NCI-H345 (cell line): ENCODE measurements at regions not wholly inside any gene's neighbourhood (a gene's known extent, or its start where the extent isn't known, plus 50 kb on each side); places are given as distances from the start of the nearest gene placed in this dataset.
"Not testable (repeated sequence)": the region's sequence is repeated elsewhere in the genome, so short reads cannot be mapped to it uniquely, and the experiment has no call there.

Source experiments
- DNase-seq: peaks from one replicate; lab custom pipeline; 2025; lab: John Stamatoyannopoulos, UW

DNA sequence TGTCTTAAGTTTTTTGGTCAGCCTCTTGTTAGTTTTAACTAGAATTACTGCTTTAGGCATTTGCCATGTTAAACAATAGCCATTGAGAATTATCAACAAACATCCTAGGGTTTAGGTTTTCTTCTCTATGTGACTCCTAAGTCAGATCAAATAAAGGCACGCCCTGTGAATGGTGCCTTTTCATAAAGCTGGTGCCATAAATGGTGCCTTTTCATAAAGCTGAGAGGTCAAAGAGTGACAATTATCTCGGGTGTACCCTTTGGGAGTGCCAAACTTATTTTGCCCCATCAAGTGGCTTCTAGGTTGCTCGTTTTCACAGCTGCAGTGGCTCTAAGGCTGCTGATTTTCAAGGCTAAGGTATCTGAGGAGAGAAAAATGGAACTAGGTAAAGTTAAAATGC is 391.6 kb downstream of the DMRTA1 start:
- no peak for DNase-seq

DNA sequence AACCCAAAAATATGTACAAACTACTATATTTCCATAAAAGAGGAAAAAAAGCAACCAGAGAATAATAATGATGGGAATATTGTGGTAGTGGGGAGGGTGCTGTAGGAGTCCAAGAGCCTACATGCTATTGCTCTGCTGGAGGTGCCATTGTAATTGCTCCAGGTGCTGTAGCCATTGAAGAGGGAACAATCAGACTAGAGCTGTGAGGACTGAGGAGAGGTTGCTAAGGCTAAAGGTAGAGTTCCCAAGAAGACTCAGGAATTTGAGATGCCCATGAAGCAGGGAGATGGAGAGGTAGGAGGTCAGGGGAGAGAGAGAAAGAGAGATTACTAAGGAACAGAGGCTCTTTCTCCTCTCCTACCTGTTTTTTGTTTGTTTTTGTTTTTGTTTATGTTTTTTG is 394.0 kb downstream of the DMRTA1 start:
- no peak for DNase-seq

DNA sequence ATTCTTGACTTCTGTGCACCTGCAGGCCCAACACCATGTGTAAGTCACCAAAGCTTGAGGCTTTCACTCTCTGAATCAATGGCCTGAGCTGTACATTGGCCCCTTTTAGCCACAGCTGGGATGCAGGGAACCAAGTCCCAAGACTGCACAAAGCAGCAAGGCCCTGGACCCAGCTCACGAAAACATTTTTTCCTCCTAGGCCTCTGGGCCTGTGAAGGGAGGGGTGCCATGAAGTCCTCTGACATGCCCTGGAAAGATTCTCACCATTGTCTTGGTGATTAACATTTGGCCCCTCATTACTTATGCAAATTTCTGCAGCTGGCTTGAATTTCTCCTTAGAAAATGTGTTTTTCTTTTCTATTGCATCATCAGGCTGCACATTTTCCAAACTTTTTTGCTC is 398.6 kb downstream of the DMRTA1 start:
- not testable (repeated sequence) for DNase-seq

DNA sequence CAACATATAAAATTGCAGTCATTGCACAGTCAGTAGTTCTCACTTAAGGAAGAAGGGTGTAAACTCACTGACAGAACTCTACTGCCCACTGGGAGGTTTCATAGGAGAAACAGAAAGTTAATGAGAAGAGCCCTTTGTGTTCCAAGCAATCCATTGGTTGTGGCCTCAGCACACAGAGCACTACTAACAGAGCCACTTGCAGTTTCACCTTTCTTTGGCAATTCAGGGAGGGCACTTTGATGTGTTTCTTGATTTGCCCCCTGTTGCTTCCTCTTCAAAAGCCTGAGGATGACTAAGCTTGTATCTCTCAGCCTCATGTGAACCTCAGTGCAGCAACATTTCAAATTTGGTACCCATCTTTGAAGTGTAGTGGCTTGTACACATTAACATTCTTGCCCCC is 409.4 kb downstream of the DMRTA1 start:
- DNase-seq: no peak

DNA sequence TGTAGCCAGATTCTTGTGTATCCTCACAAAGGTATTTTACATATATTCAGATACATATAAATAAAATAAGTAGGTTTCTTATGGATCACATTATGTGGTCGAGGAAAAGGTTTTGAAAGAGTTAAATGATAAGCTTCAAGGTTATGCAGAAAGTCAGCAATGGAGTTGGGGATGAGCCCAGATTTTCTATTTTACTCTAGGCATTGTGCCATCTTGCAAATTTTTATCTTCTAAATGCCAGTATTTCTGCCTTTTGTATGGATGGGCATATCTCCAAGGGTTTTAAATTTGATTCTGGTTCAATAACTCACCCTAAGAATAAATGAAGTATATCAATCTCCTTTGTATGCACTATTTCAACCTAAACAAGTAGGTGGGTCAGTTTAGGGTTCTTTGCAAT is 410.7 kb downstream of the DMRTA1 start:
- DNase-seq: no peak

DNA sequence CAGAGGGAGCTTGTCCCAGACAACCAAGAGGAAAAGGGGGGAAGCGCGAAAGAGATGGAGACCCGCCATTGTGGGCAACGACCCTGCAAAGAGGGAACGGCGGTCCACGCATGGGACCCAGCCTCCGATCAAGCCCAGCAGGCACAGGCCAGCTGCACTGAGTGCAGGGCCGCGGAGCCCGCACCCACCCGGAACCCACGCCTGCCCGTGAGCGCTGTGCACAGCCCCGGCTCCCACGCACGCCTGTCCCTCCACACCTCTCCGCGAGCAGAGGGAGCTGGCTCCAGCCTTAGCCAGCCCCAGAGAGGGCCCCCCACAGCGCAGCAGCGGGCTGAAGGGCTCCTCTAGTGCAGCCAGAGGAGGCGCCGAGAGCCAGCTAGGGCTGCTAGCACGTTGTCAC is 416.5 kb downstream of the DMRTA1 start:
- no peak for DNase-seq

DNA sequence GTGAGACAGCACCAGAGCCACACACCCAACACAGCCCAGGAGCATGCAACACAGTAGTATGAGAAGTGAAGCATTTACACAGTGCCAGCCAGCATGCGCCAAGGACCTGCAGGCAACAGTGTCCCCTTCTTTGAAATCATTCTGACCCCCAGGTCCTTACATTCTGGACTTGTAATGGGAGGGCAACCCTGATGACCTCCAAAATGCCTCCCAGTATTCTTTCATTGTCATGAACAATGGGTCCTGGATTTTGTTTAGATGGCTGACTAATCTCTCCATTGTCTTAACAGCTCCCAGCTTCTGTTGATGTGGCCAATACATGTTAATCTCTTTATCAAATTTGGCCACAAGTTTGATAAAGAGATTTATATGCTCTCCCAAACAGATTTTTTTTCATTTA is 417.1 kb downstream of the DMRTA1 start:
- DNase-seq: no peak

DNA sequence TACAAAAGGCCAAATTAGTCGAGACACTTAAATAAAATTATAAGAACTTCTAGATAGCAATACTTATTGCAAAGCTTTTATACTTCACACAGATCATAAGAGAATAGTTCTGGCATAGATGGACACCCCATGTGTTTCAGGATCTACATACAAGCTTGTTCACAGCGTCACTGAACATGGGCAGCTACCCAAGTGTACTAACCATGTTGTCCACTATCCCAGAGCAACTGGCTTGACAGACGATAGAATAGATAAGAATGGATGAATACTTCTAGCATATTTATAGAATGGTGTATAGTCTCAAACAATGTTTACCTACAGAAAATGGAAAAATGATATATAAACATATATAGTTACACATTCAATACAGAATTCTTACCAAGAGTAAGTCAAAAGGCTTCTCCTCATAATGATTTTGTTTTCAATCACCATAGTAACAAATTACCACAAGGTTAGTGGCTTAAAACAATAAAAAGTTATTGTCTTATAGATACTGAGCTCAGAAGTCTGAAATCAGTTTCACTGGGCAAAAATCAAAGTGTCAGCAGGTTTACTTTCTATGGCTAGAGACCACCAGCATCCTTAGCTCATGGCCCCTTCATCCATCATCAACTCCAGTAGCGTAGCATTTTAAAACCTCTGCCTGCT is 446.7 kb downstream of the DMRTA1 start:
- no peak for DNase-seq

DNA sequence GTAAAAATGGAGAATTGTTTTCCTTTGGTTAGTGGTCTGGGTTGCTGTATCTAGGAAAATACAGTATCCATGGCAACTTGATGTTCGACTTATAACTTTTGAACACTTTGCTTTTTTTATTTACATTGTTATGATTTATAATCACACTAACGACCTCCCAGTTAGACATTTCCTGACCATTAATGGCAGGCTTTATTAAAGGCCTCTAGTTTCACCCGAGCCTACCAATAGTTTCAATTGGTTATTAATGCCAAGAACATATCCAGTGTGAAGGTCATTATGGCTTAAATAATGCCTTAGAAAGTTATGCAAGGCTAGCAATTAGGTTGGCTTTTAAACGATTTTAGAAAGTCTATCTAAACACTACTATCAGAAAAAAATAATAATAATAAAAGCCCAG is 452.0 kb downstream of the DMRTA1 start:
- no peak for DNase-seq

DNA sequence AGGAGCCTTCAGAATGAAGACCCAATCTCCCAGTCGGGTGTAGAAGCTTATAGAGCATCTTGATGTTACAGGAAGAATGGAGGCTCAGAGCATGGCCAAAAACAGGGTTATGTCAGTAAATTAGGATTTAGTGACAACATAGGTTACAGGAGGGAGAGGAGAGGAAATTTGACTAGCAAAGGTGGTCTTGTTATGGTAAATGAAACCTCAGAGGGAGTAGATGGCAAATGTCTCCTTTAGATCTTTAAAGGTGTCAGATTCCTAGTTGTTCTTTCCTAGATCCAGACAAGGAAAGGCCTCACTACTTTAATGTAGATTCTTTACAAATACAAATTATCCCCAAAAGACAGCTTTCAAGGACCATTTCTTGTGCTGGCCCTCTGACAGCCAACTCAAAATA is 465.0 kb downstream of the DMRTA1 start:
- DNase-seq: no peak

DNA sequence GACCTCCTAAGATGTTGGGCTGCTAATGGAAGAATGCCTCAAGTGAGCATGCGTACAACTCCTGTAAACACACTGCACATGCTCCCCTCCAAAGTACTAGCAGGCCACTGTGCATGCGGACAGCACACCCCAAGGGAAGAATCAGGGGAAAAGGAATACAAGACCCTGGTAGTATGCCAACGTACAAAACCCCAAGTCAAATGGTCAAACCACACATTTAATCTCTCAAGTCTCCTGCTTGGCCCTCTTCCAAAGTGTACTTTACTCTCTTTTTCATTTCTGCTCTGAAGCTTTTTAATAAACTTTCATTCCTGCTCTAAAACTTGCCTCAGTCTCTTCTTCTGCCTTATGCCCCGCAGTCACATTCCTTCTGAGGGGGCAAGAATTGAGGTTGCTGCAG is 466.4 kb downstream of the DMRTA1 start:
- DNase-seq: no peak

DNA sequence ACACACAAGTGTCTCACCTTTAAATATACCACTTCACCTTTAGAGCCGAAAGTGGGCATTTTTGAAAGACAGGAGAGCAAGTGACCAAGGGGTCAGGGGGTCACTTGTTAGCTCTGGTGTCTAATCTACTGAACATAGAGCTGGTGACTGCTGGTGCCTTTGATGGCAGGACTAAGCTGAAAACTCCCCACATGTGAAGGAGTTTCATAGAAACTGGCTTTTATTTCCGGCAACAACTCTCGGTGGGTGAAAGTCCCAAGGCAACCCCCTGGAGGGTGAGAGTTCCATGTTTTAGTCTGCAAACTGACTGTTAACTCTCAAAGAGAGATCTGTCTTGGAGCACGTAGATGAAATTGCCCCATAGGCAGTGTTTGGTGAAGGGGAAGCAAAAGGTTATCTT is 466.9 kb downstream of the DMRTA1 start:
- DNase-seq: no peak

DNA sequence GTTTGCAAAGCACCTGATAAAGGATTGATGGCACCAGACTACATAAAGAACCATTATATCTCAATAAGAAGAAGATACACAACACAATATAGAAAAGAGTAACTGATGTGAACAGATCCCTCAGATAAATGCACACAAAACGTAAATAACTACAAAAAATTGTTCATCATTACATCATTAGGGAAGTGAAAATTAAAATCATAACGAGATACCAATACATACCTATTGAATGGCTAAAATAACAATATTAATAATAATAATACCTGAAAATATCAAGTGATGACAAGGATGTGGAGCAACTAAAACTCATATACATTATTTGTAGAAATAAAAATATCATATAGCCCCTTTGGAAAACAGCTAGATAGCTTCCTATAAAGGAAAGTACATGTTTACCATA is 469.5 kb downstream of the DMRTA1 start:
- DNase-seq: no peak

DNA sequence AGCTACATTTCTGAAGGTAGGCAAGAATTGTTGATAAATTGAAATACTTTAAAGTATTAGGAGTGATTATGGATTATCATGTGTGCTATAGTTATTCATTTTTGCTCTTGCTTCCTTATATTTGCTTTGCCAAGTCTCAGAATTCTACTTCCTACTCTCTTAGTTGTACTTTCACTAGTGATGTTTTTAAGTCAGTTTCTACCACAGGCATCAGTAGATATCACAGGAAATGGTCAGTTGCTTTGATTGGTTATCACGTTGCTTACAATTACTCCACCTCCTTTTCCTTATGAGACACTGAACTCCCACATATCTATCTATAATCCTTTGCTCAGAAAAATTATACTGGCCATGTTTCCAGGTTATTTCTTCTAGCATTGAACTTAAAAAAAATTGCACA is 472.8 kb downstream of the DMRTA1 start:
- DNase-seq: no peak

DNA sequence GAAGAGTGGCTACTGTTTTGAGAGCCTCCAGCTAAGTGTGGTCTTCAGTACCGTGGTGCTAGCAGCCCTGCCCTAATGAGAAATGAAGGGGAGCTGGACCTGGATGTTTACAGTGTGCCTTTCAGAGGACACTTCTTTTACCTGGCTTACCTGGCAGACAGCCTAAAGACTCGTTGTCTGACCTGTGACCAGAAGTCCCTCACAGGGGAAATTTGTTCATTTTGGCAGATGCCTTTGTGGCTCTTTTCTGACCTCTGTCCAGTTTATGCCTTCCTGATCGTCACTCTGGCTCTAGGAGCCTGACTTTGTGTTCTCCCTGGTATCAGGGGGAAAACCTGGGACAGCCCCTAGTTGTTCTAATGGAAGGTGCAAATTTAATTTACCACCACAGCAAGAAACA is 475.1 kb downstream of the DMRTA1 start:
- DNase-seq: no peak

DNA sequence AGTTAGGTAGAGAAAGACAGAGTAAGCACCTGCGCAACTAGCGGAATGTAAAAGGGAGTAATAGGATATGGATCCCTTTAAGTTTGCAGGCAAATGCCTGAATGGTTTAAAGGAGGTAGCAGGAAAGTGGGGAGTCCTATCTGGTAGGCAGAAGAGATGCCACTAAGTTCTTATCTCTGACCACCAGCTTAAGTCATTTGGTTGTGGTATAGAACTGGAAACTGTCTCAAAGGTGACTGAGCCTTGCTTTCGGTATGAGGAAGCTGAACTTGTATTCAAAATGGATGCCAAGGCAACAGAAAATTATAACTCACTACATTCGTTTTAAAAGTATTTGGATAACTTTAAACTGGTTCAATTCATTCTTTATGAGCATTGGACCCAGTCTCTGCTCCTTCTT is 475.6 kb downstream of the DMRTA1 start:
- DNase-seq: no peak

DNA sequence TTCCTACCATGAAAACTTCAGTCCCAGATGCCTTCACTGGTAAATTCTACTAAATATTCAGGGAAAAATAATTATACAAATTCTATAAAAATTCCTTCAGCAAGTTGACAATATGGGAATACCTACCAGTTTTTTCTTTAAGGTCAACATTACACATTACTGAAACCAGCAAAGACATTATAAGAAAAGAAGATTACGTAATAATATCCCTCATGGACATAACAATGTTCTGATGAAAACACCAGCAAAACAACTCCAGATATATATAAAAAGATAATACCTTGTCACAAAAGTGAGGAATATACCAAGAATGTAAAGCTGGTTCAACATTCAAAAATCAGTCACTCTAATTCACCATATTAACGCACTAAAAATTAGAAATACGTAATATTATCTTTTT is 507.9 kb downstream of the DMRTA1 start:
- no peak for DNase-seq

DNA sequence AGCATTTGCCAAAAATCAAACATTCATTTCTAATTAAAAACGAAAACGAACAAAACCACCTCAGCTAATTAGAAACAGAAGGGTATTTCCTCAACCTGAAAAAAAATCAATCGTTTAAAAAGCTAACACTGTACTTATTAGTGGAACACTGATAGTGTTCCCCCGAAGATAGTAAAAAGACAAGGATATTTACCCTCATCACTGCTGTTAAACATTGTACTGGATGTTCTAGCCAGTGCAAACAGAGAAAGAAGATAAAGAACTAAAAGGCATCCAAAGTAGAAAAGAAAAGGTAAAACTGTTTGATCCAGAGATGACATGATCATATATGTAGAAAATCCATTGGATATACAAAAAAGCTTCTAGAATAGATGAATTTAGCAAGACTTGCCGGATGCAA is 508.3 kb downstream of the DMRTA1 start:
- no peak for DNase-seq

DNA sequence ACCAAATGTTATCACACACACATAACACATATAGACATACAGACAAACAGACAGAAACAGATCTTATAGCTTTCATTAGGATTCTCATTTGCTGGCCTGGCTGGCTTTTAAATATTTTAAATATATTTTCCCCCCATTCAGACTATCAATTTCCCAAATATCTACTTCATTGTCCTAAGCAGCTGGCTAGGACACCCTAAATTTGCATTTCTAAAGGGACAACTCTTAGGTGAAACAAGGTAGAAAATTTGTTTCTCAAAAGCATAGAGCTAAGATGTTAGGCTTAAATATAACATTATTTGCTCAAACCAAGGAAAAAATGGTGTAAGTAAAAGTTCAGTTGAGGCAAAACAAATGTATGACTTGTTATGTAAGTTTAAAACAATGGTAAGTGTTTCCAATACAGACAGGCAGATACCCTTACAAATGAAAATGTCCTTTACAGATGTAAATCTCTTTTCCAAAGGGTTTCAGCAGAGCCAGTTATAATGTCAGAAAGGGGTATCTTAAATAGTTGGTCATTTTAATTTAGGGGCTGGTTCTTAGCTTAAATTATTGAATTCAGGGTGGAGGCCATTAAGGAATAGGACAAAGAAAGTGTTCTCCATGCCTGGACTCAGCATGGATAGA is 522.8 kb downstream of the DMRTA1 start:
- DNase-seq: no peak

DNA sequence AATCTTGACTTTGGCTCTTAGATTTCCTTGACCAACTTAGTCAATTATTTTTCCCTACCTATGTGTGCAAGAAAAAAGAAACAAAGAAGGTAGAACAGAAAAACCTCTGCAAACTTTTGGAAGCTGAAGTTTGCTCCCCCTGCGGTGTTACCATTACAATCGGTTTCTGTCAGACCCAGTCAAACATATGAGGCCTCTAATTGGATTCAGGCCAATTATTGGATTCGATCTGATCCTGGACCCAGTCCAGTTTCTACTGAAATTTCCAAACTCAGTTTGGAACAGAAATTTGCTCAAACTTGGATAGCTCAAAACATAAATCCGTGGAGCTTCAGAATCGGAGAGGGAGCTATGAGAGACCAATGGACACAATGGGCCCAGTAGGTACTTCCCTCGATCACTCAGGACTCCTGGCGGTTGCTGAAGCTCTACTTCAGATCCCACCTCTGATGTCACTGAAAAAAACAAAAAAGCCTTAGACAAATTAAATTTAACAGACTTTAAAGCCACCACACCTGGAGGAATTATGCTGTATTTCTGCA is 523.9 kb downstream of the DMRTA1 start:
- no peak for DNase-seq

DNA sequence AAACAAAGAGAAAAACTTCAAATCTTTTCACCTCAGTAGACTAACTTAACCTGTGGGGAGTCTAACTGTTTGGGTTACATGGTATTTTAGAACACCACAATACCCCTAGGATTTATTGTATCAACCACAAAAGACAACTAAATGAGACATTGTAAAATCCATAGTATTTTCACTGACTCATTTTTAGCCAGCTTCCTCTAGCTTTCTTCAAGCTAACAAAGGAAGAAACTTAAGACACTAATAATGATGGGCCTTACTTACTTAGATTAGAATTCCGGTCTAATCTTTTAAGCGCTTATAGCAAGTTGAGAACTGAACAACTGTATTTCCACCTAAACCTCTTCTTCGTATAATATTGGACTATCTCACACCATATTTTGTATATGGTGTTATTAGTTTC is 529.3 kb downstream of the DMRTA1 start:
- DNase-seq: no peak

DNA sequence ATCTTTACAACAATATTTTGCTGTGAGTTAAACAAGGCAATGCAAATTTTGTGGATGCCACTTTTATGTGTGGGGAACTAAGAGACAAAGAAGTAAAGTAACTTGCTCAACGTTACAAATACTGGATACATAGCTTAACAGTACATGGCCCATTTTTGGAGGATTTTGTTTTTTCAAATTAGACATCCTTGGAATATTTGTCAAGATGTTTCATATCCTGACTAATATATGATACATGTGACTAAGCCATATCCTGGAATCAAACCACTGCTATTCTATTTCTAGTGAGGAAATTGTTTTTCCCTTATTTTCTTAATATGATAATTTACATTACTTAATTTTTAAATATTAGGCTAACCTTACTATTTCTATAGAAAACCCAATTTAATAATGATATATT is 529.8 kb downstream of the DMRTA1 start:
- DNase-seq: no peak

DNA sequence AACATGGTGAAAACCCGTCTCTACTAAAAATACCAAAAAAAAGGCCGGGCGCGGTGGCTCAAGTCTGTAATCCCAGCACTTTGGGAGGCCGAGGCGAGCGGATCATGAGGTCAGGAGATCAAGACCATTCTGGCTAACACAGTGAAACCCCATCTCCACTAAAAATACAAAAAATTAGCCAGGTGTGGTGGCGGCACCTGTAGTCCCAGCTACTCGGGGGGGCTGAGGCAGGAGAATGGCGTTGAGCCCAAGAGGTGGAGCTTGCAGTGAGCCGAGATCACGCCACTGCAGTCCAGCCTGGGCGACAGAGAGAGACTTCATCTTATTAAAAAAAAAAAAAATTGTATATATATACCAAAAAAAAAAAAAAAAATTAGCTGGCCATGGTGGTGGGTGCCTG is 533.8 kb downstream of the DMRTA1 start:
- not testable (repeated sequence) for DNase-seq

DNA sequence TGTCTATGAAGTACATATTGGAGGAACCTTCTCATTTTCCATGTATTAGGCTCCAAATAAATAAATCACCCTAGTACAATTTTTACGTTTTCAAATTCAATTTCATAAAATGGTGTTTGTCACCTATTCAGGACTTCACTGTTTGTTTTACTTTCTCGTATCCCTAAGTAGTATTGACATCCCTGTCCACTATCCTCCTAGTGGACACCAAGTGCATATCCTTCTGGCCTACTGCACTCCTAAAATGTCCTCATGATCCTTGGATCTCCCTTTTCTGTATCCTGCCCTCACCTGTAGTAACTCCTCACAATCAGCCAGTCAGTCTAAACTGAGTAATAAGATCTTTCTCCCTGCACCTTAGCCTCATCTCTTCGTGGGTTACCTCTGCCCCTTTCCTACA is 539.9 kb downstream of the DMRTA1 start:
- no peak for DNase-seq
